ENCODE measurements at regions not wholly inside any gene's neighbourhood (a gene's known extent, or its start where the extent isn't known, plus 50 kb on each side); places are given as distances from the start of the nearest gene placed in this dataset.

DNA sequence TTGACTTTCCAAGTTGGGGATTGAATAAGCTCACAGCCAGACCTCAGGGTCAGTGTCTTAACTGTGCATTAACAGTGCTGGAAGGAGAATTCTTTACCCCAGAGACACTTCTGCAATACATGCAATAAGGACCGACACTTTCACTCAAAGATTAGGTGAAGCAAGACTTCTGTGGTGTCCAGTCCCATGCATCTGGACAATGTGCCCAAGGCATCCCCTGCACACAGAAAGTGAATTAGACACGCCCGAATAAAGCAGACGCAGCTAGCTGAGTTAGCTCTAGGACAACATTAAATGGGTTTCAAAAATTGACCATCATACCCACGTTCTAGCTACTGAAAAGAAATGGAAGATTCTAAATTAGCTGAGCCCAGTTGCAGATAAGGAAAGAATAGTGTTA lies 223.9 kb upstream of the NR2F2 start:
- Histone ChIP-seq H3K9me3 (no peaks in the 10 kb centered on the region), H3K27me3 (no peaks in the 10 kb centered on the region), H3K9ac (no peak overlapping the region), H3K4me2 (no peak overlapping the region), H4K20me1 (no peaks in the 10 kb centered on the region), H3K4me1 (no peaks in the 10 kb centered on the region), H3K4me3 (no peak overlapping the region), H3K36me3 (no peaks in the 10 kb centered on the region), H3K27ac (no peak overlapping the region)
- no peak for TF ChIP-seq Cebpa-rat (IDR thresholded peaks at IDR 0.05)

DNA sequence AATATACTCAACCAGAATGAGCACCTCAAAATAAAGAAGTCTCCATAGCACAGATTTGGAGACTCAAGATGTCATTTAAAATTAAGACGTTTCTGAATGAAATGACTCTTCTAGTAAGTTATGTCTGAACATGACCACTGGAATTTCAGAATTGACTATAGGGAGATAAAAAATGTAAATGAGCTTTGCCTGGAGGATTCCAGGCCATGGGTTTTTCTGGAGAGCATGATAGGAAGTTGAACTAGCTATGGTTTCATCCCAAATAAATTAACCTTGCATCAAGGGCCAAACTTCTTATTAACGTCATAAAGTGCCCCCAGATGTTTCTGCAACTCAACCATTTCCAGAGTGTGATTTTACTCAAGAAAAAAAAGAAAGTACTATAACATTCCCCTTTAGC lies 222.6 kb upstream of the NR2F2 start:
- Histone ChIP-seq H4K20me1 (no peaks in the 10 kb centered on the region), H3K4me1 (no peaks in the 10 kb centered on the region), H3K9me3 (no peaks in the 10 kb centered on the region), H3K36me3 (no peaks in the 10 kb centered on the region), H3K27me3 (no peaks in the 10 kb centered on the region), H3K4me3 (no peak overlapping the region), H3K27ac (no peak overlapping the region), H3K4me2 (no peak overlapping the region), H3K9ac (no peak overlapping the region)
- no peak for TF ChIP-seq Cebpa-rat (IDR thresholded peaks at IDR 0.05)

DNA sequence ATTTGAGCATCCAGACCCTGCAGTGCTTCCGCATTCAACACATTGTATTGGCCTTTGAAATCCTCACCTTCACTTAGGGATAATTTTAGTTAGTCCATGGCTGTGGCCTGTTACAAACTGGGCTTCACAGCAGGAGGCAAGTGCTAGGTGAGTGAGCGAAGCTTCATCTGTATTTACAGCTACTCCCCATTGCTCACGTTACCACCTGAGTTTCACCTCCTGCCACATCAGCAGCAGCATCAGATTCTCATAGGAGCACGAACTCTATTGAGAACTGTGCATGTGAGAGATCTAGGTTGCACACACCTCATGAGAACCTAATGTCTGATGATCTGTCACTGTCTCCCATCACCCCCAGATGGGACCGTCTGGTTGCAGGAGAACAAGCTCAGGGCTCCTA lies 222.1 kb upstream of the NR2F2 start:
- no peak overlapping the region for H3K4me2 ChIP-seq
- H3K27ac ChIP-seq = no peak overlapping the region
- no peaks in the 10 kb centered on the region for H3K36me3 ChIP-seq
- H4K20me1 ChIP-seq = no peaks in the 10 kb centered on the region
- H3K27me3 ChIP-seq = no peaks in the 10 kb centered on the region
- H3K9me3 ChIP-seq = no peaks in the 10 kb centered on the region
- no peaks in the 10 kb centered on the region for H3K4me1 ChIP-seq
- no peak for TF ChIP-seq Cebpa-rat (IDR thresholded peaks at IDR 0.05)
- H3K9ac ChIP-seq = no peak overlapping the region
- no peak overlapping the region for H3K4me3 ChIP-seq

DNA sequence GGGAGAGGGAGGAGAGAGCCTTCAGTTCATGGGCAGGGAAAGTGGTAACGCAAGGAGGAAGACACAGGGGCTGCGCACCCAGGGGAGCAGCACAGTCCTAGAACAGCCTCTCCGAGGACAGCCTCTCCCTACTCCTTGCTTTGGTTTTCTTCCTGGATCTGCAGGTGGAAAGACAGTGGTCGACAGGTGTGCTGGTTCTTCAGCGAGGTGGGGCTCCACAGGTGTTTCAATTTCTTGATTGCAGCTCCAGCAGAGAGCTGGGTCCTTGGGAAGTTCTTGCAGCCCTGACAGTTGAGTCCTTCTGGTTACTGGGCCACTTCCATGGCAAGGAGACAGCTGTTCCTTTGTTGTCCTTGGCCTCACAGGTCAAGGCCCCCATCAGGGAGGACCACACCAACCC lies 220.7 kb upstream of the NR2F2 start:
- H3K9ac ChIP-seq = no peak overlapping the region
- H3K4me3 ChIP-seq = no peak overlapping the region
- H3K36me3 ChIP-seq = no peaks in the 10 kb centered on the region
- no peaks in the 10 kb centered on the region for H4K20me1 ChIP-seq
- no peak overlapping the region for H3K27ac ChIP-seq
- no peak overlapping the region for H3K4me2 ChIP-seq
- no peaks in the 10 kb centered on the region for H3K4me1 ChIP-seq
- no peak for TF ChIP-seq Cebpa-rat (IDR thresholded peaks at IDR 0.05)
- H3K27me3 ChIP-seq = no peaks in the 10 kb centered on the region
- H3K9me3 ChIP-seq = no peaks in the 10 kb centered on the region

DNA sequence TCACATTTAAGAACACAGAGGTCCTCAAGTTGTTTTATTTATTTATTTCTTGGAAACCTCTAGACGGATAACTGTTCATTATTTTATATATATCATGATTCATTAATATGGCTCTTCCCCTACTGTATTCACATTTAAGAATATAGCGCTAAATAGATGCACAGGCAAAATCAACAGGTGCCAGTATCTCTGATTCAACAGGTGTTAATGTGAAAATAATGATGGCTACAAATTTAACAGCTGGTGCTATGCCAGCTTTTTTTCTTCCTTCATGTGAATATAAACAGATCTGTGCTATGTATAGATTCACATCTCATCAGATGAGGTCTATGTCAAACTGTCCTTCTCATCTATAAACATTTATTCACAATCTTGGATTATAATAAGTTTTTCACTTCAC lies 218.5 kb upstream of the NR2F2 start:
- Histone ChIP-seq H3K27ac (no peak overlapping the region), H3K4me2 (no peak overlapping the region), H3K36me3 (no peaks in the 10 kb centered on the region), H3K9me3 (no peaks in the 10 kb centered on the region), H3K27me3 (no peaks in the 10 kb centered on the region), H3K4me1 (no peaks in the 10 kb centered on the region), H3K4me3 (no peak overlapping the region), H3K9ac (no peak overlapping the region), H4K20me1 (no peaks in the 10 kb centered on the region)
- no peak for TF ChIP-seq Cebpa-rat (IDR thresholded peaks at IDR 0.05)

DNA sequence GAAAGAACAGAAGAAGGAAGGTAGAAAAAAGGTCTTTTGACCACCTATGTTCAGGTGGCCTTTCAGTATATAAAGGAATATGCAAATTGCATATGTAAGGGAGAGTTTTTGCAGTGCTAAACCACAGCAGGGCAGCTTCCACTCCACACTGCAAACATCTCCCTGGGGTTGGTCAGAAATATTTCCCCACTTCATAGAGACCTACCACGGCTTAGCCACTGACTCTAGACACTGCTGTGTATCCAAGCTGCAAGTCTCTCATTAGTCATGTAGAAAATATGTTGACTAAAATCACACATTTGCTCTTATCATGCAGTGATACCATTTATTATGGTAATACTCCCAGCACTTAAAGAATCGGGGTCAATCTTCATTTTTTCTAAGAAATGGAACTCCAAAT lies 214.9 kb upstream of the NR2F2 start:
- Histone ChIP-seq H3K36me3 (no peaks in the 10 kb centered on the region), H3K9me3 (no peaks in the 10 kb centered on the region), H3K9ac (no peak overlapping the region), H3K4me2 (no peak overlapping the region), H3K4me1 (no peaks in the 10 kb centered on the region), H3K27ac (no peak overlapping the region), H4K20me1 (no peaks in the 10 kb centered on the region), H3K27me3 (no peaks in the 10 kb centered on the region), H3K4me3 (no peak overlapping the region)
- no peak for TF ChIP-seq Cebpa-rat (IDR thresholded peaks at IDR 0.05)

DNA sequence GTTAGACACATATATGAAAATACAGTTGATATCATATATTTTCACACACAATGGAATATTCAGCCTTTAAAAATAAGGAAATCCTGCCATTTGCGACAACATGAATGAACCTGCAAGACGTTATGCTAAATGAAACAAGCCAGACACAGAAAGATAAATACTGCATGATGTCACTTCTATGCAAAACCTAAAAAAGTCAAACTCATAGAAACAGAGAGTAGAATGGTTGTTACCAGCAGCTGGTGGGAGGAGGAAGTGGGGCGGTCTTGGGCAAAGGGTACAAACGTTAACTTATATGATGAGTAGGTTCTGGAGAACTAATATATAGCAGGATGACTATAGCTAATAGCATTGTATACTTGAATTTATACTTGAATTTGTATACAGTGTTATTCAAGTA lies 213.2 kb upstream of the NR2F2 start:
- Histone ChIP-seq H3K27me3 (no peaks in the 10 kb centered on the region), H4K20me1 (no peaks in the 10 kb centered on the region), H3K9me3 (no peaks in the 10 kb centered on the region), H3K4me3 (no peak overlapping the region), H3K4me2 (no peak overlapping the region), H3K27ac (no peak overlapping the region), H3K36me3 (no peaks in the 10 kb centered on the region), H3K9ac (no peak overlapping the region), H3K4me1 (no peaks in the 10 kb centered on the region)
- no peak for TF ChIP-seq Cebpa-rat (IDR thresholded peaks at IDR 0.05)

DNA sequence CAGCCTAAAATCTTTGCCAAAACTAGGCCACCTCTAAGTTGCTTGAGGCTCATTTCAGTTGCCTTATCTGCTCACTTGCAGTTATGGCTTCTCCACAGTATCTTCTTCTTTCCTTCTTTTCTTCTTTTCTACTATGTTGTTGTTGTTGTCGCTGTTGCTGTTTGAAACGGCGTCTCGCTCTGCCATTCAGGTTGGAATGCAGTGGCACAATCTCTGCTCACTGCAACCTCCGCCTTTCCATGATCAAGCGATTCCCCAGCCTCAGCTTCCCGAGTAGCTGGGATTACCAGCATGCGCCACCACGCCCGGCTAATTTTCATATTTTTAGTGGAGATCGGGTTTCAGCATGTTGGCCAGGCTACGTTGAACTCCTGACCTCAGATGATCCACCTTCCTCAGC lies 210.8 kb upstream of the NR2F2 start:
- Histone ChIP-seq H3K9me3 (no peaks in the 10 kb centered on the region), H3K4me3 (no peak overlapping the region), H3K36me3 (no peaks in the 10 kb centered on the region), H3K27me3 (no peaks in the 10 kb centered on the region), H3K27ac (no peak overlapping the region), H3K9ac (no peak overlapping the region), H3K4me2 (no peak overlapping the region), H4K20me1 (no peaks in the 10 kb centered on the region), H3K4me1 (no peaks in the 10 kb centered on the region)
- TF ChIP-seq Cebpa-rat (IDR thresholded peaks at IDR 0.05) = no peak

DNA sequence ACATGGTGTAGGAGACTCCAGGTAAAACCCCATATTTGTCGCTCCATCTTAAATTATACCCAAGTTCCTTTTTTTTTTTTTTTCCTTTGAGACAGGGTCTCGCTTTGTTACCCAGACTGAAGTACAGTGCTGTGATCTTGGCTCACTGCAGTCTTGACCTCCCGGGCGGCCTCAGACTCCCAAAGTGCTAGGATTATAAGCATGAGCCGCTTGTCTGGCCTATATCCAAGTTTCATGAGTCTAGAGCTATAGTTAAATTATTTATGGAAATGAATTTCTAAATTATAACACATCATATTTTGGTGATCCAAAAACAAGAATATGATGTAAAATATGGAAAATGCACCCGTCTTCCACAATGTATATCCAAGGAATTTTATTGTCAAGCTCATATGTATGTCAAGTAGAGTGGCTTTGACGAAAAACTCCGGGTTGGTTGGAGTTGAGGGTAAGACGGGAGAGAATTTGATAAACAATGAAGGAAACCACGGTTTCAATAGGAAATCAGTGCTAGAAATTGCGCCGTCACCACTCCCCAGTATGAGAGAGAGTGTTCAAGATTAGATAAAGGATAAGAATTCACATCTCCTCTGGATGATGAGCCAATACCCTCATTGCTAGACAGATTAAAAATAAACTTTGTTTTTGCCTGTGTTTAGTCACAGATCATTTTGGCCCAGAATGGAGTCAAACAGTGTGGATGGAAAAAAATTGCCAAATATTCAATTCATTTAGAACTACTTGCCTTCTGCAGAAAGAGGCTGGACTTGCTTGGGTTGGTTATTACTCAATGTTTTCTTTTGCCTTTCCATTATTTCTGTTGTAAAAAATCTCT lies 209.2 kb upstream of the NR2F2 start:
- H3K27ac ChIP-seq = no peak overlapping the region
- H3K9ac ChIP-seq = no peak overlapping the region
- H3K27me3 ChIP-seq = no peaks in the 10 kb centered on the region
- no peak overlapping the region for H3K4me2 ChIP-seq
- no peaks in the 10 kb centered on the region for H4K20me1 ChIP-seq
- H3K4me3 ChIP-seq = no peak overlapping the region
- H3K36me3 ChIP-seq = no peaks in the 10 kb centered on the region
- H3K4me1 ChIP-seq = no peaks in the 10 kb centered on the region
- TF ChIP-seq Cebpa-rat (IDR thresholded peaks at IDR 0.05) = no peak
- H3K9me3 ChIP-seq = no peaks in the 10 kb centered on the region

DNA sequence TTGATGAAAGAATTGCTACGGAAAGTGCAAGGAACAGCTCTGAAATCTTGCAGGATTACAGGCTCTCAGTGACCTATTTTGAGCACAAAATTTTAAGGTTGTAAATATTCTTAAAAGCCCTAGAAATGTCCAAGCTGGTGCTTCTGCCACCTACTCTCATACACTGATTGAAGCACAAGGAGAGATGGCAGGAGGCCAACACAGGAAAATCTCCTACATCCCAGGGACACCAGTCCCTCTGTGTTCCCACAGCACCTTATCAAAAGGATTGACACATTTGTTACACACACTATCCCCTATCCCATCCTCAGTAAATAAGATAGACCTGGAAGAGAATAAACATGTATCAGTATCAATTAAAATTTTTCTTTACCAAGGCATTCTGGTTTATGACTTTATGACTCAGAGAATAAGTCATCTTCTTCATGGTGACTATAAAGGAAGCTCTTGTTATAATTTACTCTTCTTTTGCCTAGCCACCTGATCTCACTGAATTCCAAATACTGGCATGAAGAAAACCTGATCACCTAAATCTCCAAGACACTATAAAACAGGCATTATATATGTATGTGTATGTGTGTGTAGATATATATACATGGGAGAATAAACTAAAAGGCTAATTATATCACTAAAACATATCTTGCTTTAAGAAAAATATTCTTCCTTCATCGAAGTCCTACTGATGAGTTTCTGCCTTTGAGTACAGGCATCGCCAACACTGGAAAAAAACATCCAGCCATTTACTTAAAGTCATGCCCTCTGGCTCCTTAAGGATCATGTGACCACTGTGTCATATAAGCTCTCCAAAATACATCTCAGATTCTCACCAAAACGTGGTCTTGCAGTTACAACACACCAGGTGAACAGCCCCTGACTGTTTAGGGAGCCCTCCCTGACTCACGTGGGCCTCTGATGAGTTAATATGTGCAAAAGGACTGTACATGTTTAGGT lies 208.1 kb upstream of the NR2F2 start:
- Histone ChIP-seq H3K27ac (no peak overlapping the region), H3K9ac (no peak overlapping the region), H3K4me2 (no peak overlapping the region), H3K4me3 (no peak overlapping the region), H3K9me3 (no peaks in the 10 kb centered on the region), H4K20me1 (no peaks in the 10 kb centered on the region), H3K36me3 (no peaks in the 10 kb centered on the region), H3K4me1 (no peaks in the 10 kb centered on the region), H3K27me3 (no peaks in the 10 kb centered on the region)
- no peak for TF ChIP-seq Cebpa-rat (IDR thresholded peaks at IDR 0.05)

Data from BLaER1 (cell line).